H9 (cell line): ENCODE measurements at regions not wholly inside any gene's neighbourhood (a gene's known extent, or its start where the extent isn't known, plus 50 kb on each side); places are given as distances from the start of the nearest gene placed in this dataset.

Experiments
- DNase-seq: peaks from one replicate; pipeline ENCODE4 v3.0.0-alpha.2; 2017
- H2AFZ ChIP-seq: one replicate; pipeline ENCODE4 v1.6.1; 2013; ENCODE audit warnings: mild to moderate bottlenecking, low read length, control low read depth, moderate library complexity
- H2AK5ac ChIP-seq: 2 replicates; pipeline ENCODE4 v1.6.1; 2013; ENCODE audit warnings: low read length, control low read depth, mixed read lengths; ENCODE audit not compliant: insufficient read length
- H2BK120ac ChIP-seq: one replicate; pipeline ENCODE4 v1.6.1; 2013; ENCODE audit warnings: low read depth, mild to moderate bottlenecking, low read length, control low read depth, inconsistent platforms; ENCODE audit not compliant: poor library complexity, severe bottlenecking
- H2BK12ac ChIP-seq: 2 replicates; pipeline ENCODE4 v1.6.1; 2013; ENCODE audit warnings: low read length, control low read depth, mixed read lengths, low read depth; ENCODE audit not compliant: insufficient read length
- H2BK15ac ChIP-seq: 2 replicates; pipeline ENCODE4 v1.6.1; 2013; ENCODE audit warnings: low read depth, low read length, control low read depth
- H2BK20ac ChIP-seq: one replicate; pipeline ENCODE4 v1.6.1; 2013; ENCODE audit warnings: low read depth, mild to moderate bottlenecking, low read length, control low read depth, inconsistent platforms; ENCODE audit not compliant: poor library complexity, severe bottlenecking
- H2BK5ac ChIP-seq: 2 replicates; pipeline ENCODE4 v1.6.1; 2013; ENCODE audit warnings: low read length, control low read depth, mixed read lengths; ENCODE audit not compliant: insufficient read length
- H3K14ac ChIP-seq: 2 replicates; pipeline ENCODE4 v1.6.1; 2013; ENCODE audit warnings: low read length, control low read depth; ENCODE audit not compliant: insufficient read depth
- H3K18ac ChIP-seq: 2 replicates; pipeline ENCODE4 v1.6.1; 2013; ENCODE audit warnings: low read depth, mild to moderate bottlenecking, mixed read lengths, low read length, control low read depth; ENCODE audit not compliant: insufficient read length
- H3K23ac ChIP-seq: 2 replicates; pipeline ENCODE4 v1.6.1; 2013; ENCODE audit warnings: low read length, control low read depth, mixed read lengths, low read depth; ENCODE audit not compliant: insufficient read length
- H3K23me2 ChIP-seq: 2 replicates; pipeline ENCODE4 v1.6.1; 2013; ENCODE audit warnings: low read depth, mild to moderate bottlenecking, mixed read lengths, low read length, control low read depth; ENCODE audit not compliant: insufficient read length, poor library complexity, severe bottlenecking
- H3K27ac ChIP-seq: 2 replicates; pipeline ENCODE4 v1.5.1; 2013; ENCODE audit warnings: low read length, control low read depth, mixed read lengths, low read depth; ENCODE audit not compliant: insufficient read length
- H3K27me3 ChIP-seq: 2 replicates; pipeline ENCODE4 v1.6.1; 2013; ENCODE audit warnings: low read length, control low read depth, inconsistent platforms; ENCODE audit not compliant: insufficient read depth
- H3K4ac ChIP-seq: 2 replicates; pipeline ENCODE4 v1.6.1; 2013; ENCODE audit warnings: low read depth, mild to moderate bottlenecking, control low read depth, inconsistent platforms, low read length, moderate library complexity
- H3K4me1 ChIP-seq: 2 replicates; pipeline ENCODE4 v1.6.1; 2013; ENCODE audit warnings: low read length, control low read depth, inconsistent platforms; ENCODE audit not compliant: insufficient read depth
- H3K4me2 ChIP-seq: 2 replicates; pipeline ENCODE4 v1.6.1; 2013; ENCODE audit warnings: low read length, control low read depth, mixed read lengths; ENCODE audit not compliant: insufficient read length, insufficient read depth
- H3K56ac ChIP-seq: 2 replicates; pipeline ENCODE4 v1.6.1; 2013; ENCODE audit warnings: low read depth, mild to moderate bottlenecking, mixed read lengths, low read length, control low read depth; ENCODE audit not compliant: insufficient read length
- H3K79me1 ChIP-seq: 2 replicates; pipeline ENCODE4 v1.6.1; 2013; ENCODE audit warnings: low read depth, mild to moderate bottlenecking, moderate library complexity, low read length, control low read depth, inconsistent platforms; ENCODE audit not compliant: insufficient read depth, poor library complexity, severe bottlenecking
- H3K79me2 ChIP-seq: 2 replicates; pipeline ENCODE4 v1.6.1; 2013; ENCODE audit warnings: low read length, control low read depth, inconsistent platforms; ENCODE audit not compliant: insufficient read depth
- H3K9ac ChIP-seq: 2 replicates; pipeline ENCODE4 v1.6.1; 2013; ENCODE audit warnings: low read length, control low read depth, mixed read lengths; ENCODE audit not compliant: insufficient read length; ENCODE audit errors: extremely low read depth
- H3K9me3 ChIP-seq: one replicate; pipeline ENCODE4 v1.6.1; 2013; ENCODE audit warnings: low read depth, low read length, inconsistent platforms; ENCODE audit not compliant: control insufficient read depth
- H3T11ph ChIP-seq: one replicate; pipeline ENCODE4 v1.6.1; 2013; ENCODE audit warnings: mild to moderate bottlenecking, low read length, control low read depth, inconsistent platforms
- H4K20me1 ChIP-seq: one replicate; pipeline ENCODE4 v1.6.1; 2013; ENCODE audit not compliant: control insufficient read depth, insufficient read length, insufficient read depth
- H4K5ac ChIP-seq: 2 replicates; pipeline ENCODE4 v1.6.1; 2013; ENCODE audit warnings: low read depth, mild to moderate bottlenecking, mixed read lengths, low read length, control low read depth; ENCODE audit not compliant: insufficient read length
- H4K8ac ChIP-seq: replicated peaks from 2 replicates; pipeline ENCODE4 v1.6.1; 2013; ENCODE audit warnings: low read length, control low read depth, mixed read lengths, low read depth; ENCODE audit not compliant: insufficient read length
- H4K91ac ChIP-seq: 2 replicates; pipeline ENCODE4 v1.6.1; 2013; ENCODE audit warnings: low read depth, mild to moderate bottlenecking, moderate library complexity, mixed read lengths, low read length, control low read depth; ENCODE audit not compliant: insufficient read length
- H3K27ac Mint-ChIP-seq, 3 experiments: 2 replicates in 2 of 3; 3 replicates in 1 of 3; pipeline ENCODE4 v1.8.0; 2020 to 2021; ENCODE audit warnings: mixed read lengths in 3 of 3, mild to moderate bottlenecking in 1 of 3, moderate library complexity in 1 of 3
- H3K27me3 Mint-ChIP-seq: 2 replicates; pipeline ENCODE4 v1.8.0; 2021; ENCODE audit warnings: low read depth, mild to moderate bottlenecking, moderate library complexity, mixed read lengths
- H3K36me3 Mint-ChIP-seq, 3 experiments: 2 replicates in 2 of 3; 3 replicates in 1 of 3; pipeline ENCODE4 v1.8.0; 2020 to 2021; ENCODE audit warnings: low read depth in 3 of 3, mixed read lengths in 3 of 3; ENCODE audit not compliant: insufficient read depth in 1 of 3
- H3K4me1 Mint-ChIP-seq, 2 experiments: 2 replicates each; pipeline ENCODE4 v1.8.0; 2020; ENCODE audit warnings: mixed read lengths in 2 of 2
- H3K4me3 Mint-ChIP-seq, 2 experiments: 2 replicates in 1 of 2; 3 replicates in 1 of 2; pipeline ENCODE4 v1.8.0; 2020 to 2021; ENCODE audit warnings: mild to moderate bottlenecking in 2 of 2, mixed read lengths in 2 of 2, moderate library complexity in 1 of 2
- H3K9me3 Mint-ChIP-seq, 2 experiments: 2 replicates in 1 of 2; 3 replicates in 1 of 2; pipeline ENCODE4 v1.8.0; 2020; ENCODE audit warnings: mild to moderate bottlenecking in 2 of 2, mixed read lengths in 2 of 2, moderate library complexity in 1 of 2
- WGBS: extraction: QIAGEN DNeasy Blood & Tissue Kit; methylation state at CpG from one replicate; pipeline ENCODE4 v1.1.7; 2013; ENCODE audit warnings: missing lambda C conversion rate, low lambda C conversion rate, mixed read lengths; ENCODE audit not compliant: insufficient read length; ENCODE audit errors: extremely low coverage; 5-methylcytosine and 5-hydroxymethylcytosine counted together
- TF ChIP-seq, protein P1 (sequence below): fragments of 200-600 bp; sonication (generic); conservative IDR thresholded peaks from 3 replicates; pipeline ENCODE4 v1.8.0; 2021; ENCODE audit warnings: antibody characterized with exemption, mild to moderate bottlenecking

- no peak overlapping the region for H4K91ac ChIP-seq
- H2BK5ac ChIP-seq = no peak overlapping the region
- no peak overlapping the region for H3K56ac ChIP-seq
- H3K27me3 ChIP-seq = no peaks in the 10 kb centered on the region
- H2BK15ac ChIP-seq = no peak overlapping the region
- H2BK20ac ChIP-seq = no peak overlapping the region
- Mint-ChIP-seq H3K27me3 (no peaks in the 10 kb centered on the region), H3K36me3 (peaks cover 0 to 4% (median 0%) of the 10 kb centered on the region in 3 experiments; a peak in 1 of 7 replicates), H3K9me3 (peaks cover 0 to 2% of the 10 kb centered on the region in 2 experiments; a peak in 1 of 5 replicates), H3K4me1 (no peaks in the 10 kb centered on the region), H3K4me3 (no peak overlapping the region), H3K27ac (no peak overlapping the region)
- H2BK12ac ChIP-seq = no peak overlapping the region
- H3K9me3 ChIP-seq = no peaks in the 10 kb centered on the region
- no peak overlapping the region for H3K4me2 ChIP-seq
- no peak overlapping the region for H2AK5ac ChIP-seq
- no peak overlapping the region for H3K27ac ChIP-seq
- H4K8ac ChIP-seq = no peak overlapping the region
- no CpG with 5 or more reads among the region's 2 CpGs for WGBS
- H3K79me2 ChIP-seq = no peaks in the 10 kb centered on the region
- no peak overlapping the region for H3K9ac ChIP-seq
- no peaks in the 10 kb centered on the region for H3K23me2 ChIP-seq
- TF ChIP-seq, protein P1, sequence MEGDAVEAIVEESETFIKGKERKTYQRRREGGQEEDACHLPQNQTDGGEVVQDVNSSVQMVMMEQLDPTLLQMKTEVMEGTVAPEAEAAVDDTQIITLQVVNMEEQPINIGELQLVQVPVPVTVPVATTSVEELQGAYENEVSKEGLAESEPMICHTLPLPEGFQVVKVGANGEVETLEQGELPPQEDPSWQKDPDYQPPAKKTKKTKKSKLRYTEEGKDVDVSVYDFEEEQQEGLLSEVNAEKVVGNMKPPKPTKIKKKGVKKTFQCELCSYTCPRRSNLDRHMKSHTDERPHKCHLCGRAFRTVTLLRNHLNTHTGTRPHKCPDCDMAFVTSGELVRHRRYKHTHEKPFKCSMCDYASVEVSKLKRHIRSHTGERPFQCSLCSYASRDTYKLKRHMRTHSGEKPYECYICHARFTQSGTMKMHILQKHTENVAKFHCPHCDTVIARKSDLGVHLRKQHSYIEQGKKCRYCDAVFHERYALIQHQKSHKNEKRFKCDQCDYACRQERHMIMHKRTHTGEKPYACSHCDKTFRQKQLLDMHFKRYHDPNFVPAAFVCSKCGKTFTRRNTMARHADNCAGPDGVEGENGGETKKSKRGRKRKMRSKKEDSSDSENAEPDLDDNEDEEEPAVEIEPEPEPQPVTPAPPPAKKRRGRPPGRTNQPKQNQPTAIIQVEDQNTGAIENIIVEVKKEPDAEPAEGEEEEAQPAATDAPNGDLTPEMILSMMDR = no peak
- no peaks in the 10 kb centered on the region; the same call in 1 of the 2 replicates for H3K4me1 ChIP-seq
- H3K18ac ChIP-seq = no peak overlapping the region
- H4K20me1 ChIP-seq = no peaks in the 10 kb centered on the region
- no peak overlapping the region for H3K4ac ChIP-seq
- no peak overlapping the region for H3T11ph ChIP-seq
- H3K79me1 ChIP-seq = no peaks in the 10 kb centered on the region
- H3K14ac ChIP-seq = no peak overlapping the region
- no peak overlapping the region for H2AFZ ChIP-seq
- no peak for DNase-seq
- H4K5ac ChIP-seq = no peak overlapping the region
- H3K23ac ChIP-seq = no peak overlapping the region
- no peak overlapping the region for H2BK120ac ChIP-seq
Observed at GRCh38 chr13:67390462-67391086, 160.4 kb upstream of the PCDH9 start.
